Smooth muscle cell (in vitro differentiated cells): ENCODE measurements at regions not wholly inside any gene's neighbourhood (a gene's known extent, or its start where the extent isn't known, plus 50 kb on each side); places are given as distances from the start of the nearest gene placed in this dataset.

Experiments used
- DNase-seq: peaks from one replicate; lab custom pipeline; 2025; ENCODE audit not compliant: unreplicated experiment; lab: John Stamatoyannopoulos, UW
- H2AFZ ChIP-seq: fragments of 200-600 bp; sonication (generic); 2 replicates; pipeline ENCODE4 v1.6.0; 2016; ENCODE audit warnings: antibody characterized with exemption, low read depth, mild to moderate bottlenecking
- H3F3A ChIP-seq: fragments of 200-600 bp; sonication (generic); 2 replicates; pipeline ENCODE4 v1.6.0; 2017; ENCODE audit warnings: antibody characterized with exemption, low read depth
- H3K27ac ChIP-seq: fragments of 200-600 bp; sonication (generic); 2 replicates; pipeline ENCODE4 v1.5.1; 2016; ENCODE audit warnings: low read depth, mild to moderate bottlenecking
- H3K27me3 ChIP-seq: fragments of 200-600 bp; sonication (generic); 2 replicates; pipeline ENCODE4 v1.6.1; 2016; ENCODE audit warnings: low read depth, mild to moderate bottlenecking
- H3K36me3 ChIP-seq: fragments of 200-600 bp; sonication (generic); 2 replicates; pipeline ENCODE4 v1.5.1; 2016; ENCODE audit warnings: low read depth
- H3K4me1 ChIP-seq: fragments of 200-600 bp; sonication (generic); 2 replicates; pipeline ENCODE4 v1.5.1; 2016; ENCODE audit warnings: low read depth
- H3K4me2 ChIP-seq: fragments of 200-600 bp; sonication (generic); 2 replicates; pipeline ENCODE4 v1.6.0; 2016; ENCODE audit warnings: mild to moderate bottlenecking
- H3K4me3 ChIP-seq: fragments of 200-600 bp; sonication (generic); 2 replicates; pipeline ENCODE4 v1.5.1; 2016; ENCODE audit warnings: mild to moderate bottlenecking
- H3K79me2 ChIP-seq: fragments of 200-600 bp; sonication (generic); 2 replicates; pipeline ENCODE4 v1.6.0; 2016; ENCODE audit warnings: low read depth, mild to moderate bottlenecking
- H3K9ac ChIP-seq: fragments of 200-600 bp; sonication (generic); 2 replicates; pipeline ENCODE4 v1.6.0; 2016; ENCODE audit warnings: low read depth
- H3K9me3 ChIP-seq: fragments of 200-600 bp; sonication (generic); replicated peaks from 2 replicates; pipeline ENCODE4 v1.5.1; 2016; ENCODE audit warnings: low read depth
- H4K20me1 ChIP-seq: fragments of 200-600 bp; sonication (generic); 2 replicates; pipeline ENCODE4 v1.6.0; 2016; ENCODE audit warnings: low read depth
- CTCF ChIP-seq: fragments of 200-600 bp; sonication (generic); IDR thresholded peaks from 2 replicates; pipeline ENCODE4 v1.5.1; 2017; ENCODE audit warnings: borderline replicate concordance, mild to moderate bottlenecking, antibody characterized with exemption; ENCODE audit not compliant: insufficient read depth, poor library complexity, severe bottlenecking
- WGBS: methylation state at CpG from one replicate; pipeline ENCODE4 v1.1.7; 2016; ENCODE audit warnings: low lambda C conversion rate; 5-methylcytosine and 5-hydroxymethylcytosine counted together

- Histone ChIP-seq H3K4me1 (no peaks in the 10 kb centered on the region), H4K20me1 (no peaks in the 10 kb centered on the region), H3K4me3 (no peak overlapping the region), H2AFZ (no peak overlapping the region), H3K27me3 (no peaks in the 10 kb centered on the region), H3K36me3 (no peaks in the 10 kb centered on the region), H3K79me2 (no peaks in the 10 kb centered on the region), H3K27ac (no peak overlapping the region), H3K9me3 (no peaks in the 10 kb centered on the region), H3K9ac (no peak overlapping the region), H3K4me2 (no peak overlapping the region), H3F3A (no peaks in the 10 kb centered on the region)
- 81% methylated on average over 8 of the region's 8 CpGs for WGBS
- no peak for TF ChIP-seq CTCF
- DNase-seq: no peak
Observed at GRCh38 chr12:127235761-127236160, 1031.2 kb upstream of the TMEM132C start.

GRCh38 chr12:127236491-127236890, 1030.5 kb upstream of the TMEM132C start:
- no peaks in the 10 kb centered on the region for H3K4me1 ChIP-seq
- WGBS: 87% methylated on average over 4 of the region's 4 CpGs
- H3K9ac ChIP-seq: no peak overlapping the region
- H3K4me2 ChIP-seq: no peak overlapping the region
- H3K27me3 ChIP-seq: no peaks in the 10 kb centered on the region
- no peaks in the 10 kb centered on the region for H3K79me2 ChIP-seq
- H4K20me1 ChIP-seq: no peaks in the 10 kb centered on the region
- no peak for DNase-seq
- H3F3A ChIP-seq: no peaks in the 10 kb centered on the region
- H3K4me3 ChIP-seq: no peak overlapping the region
- H3K36me3 ChIP-seq: no peaks in the 10 kb centered on the region
- no peaks in the 10 kb centered on the region for H3K9me3 ChIP-seq
- no peak for TF ChIP-seq CTCF
- no peak overlapping the region for H3K27ac ChIP-seq
- no peak overlapping the region for H2AFZ ChIP-seq

- no peak overlapping the region for H3K4me2 ChIP-seq
- no peak overlapping the region for H3K27ac ChIP-seq
Observed at GRCh38 chr12:127237151-127237550, 1029.8 kb upstream of the TMEM132C start.

More at GRCh38 chr12:127237151-127237550, 1029.8 kb upstream of the TMEM132C start:
- no peaks in the 10 kb centered on the region for H3K79me2 ChIP-seq
- no peaks in the 10 kb centered on the region for H3K9me3 ChIP-seq
- no peak for DNase-seq
- H3K4me3 ChIP-seq: no peak overlapping the region
- no peak overlapping the region for H3K9ac ChIP-seq
- WGBS: 94% methylated on average over 9 of the region's 9 CpGs
- H2AFZ ChIP-seq: no peak overlapping the region
- H3K4me1 ChIP-seq: no peaks in the 10 kb centered on the region
- no peak for TF ChIP-seq CTCF
- no peaks in the 10 kb centered on the region for H3K36me3 ChIP-seq
- H3F3A ChIP-seq: no peaks in the 10 kb centered on the region
- no peaks in the 10 kb centered on the region for H3K27me3 ChIP-seq
- H4K20me1 ChIP-seq: no peaks in the 10 kb centered on the region
